ENCODE measurements at regions not wholly inside any gene's neighbourhood (a gene's known extent, or its start where the extent isn't known, plus 50 kb on each side); places are given as distances from the start of the nearest gene placed in this dataset.
"Not testable (repeated sequence)": the region's sequence is repeated elsewhere in the genome, so short reads cannot be mapped to it uniquely, and the experiment has no call there.

- DNase-seq (ENCODE audit: low spot score): no peak
These were observed 944.5 kb downstream of the KCNT2 start for GRCh38 chr1:195663549-195664280.

GRCh38 chr1:195656780-195657179, 951.5 kb downstream of the KCNT2 start:
- DNase-seq (ENCODE audit: low spot score): no peak

- not testable (repeated sequence) for DNase-seq (ENCODE audit: low spot score)
These were observed 959.4 kb downstream of the KCNT2 start for GRCh38 chr1:195648875-195649274.

GRCh38 chr1:195637539-195637938, 970.7 kb downstream of the KCNT2 start:
- no peak for DNase-seq (ENCODE audit: low spot score)

- no peak for DNase-seq (ENCODE audit: low spot score)
These were observed 990.0 kb downstream of the KCNT2 start for GRCh38 chr1:195618287-195618686.

- no peak for DNase-seq (ENCODE audit: low spot score)
These were observed 991.1 kb downstream of the KCNT2 start for GRCh38 chr1:195617106-195617505.

GRCh38 chr1:195608883-195609282, 999.4 kb downstream of the KCNT2 start:
- no peak for DNase-seq (ENCODE audit: low spot score)

- DNase-seq (ENCODE audit: low spot score): no peak
These were observed 1001.8 kb downstream of the KCNT2 start for GRCh38 chr1:195606483-195606882.

GRCh38 chr1:195604287-195604686, 1004.0 kb downstream of the KCNT2 start:
- DNase-seq (ENCODE audit: low spot score): no peak

GRCh38 chr1:195597891-195598290, 1010.3 kb downstream of the KCNT2 start:
- DNase-seq (ENCODE audit: low spot score): no peak

GRCh38 chr1:195594773-195595172, 1013.5 kb downstream of the KCNT2 start:
- no peak for DNase-seq (ENCODE audit: low spot score)

GRCh38 chr1:195594322-195594721, 1013.9 kb downstream of the KCNT2 start:
- DNase-seq (ENCODE audit: low spot score): no peak

- no peak for DNase-seq (ENCODE audit: low spot score)
These were observed 1016.1 kb downstream of the KCNT2 start for GRCh38 chr1:195591917-195592672.

- DNase-seq (ENCODE audit: low spot score): no peak
These were observed 1017.6 kb downstream of the KCNT2 start for GRCh38 chr1:195590649-195591048.

- no peak for DNase-seq (ENCODE audit: low spot score)
These were observed 1023.2 kb downstream of the KCNT2 start for GRCh38 chr1:195584870-195585624.

- no peak for DNase-seq (ENCODE audit: low spot score)
These were observed 1027.3 kb downstream of the KCNT2 start for GRCh38 chr1:195580988-195581387.

GRCh38 chr1:195577748-195578147, 1030.5 kb downstream of the KCNT2 start:
- DNase-seq (ENCODE audit: low spot score): no peak

GRCh38 chr1:195576641-195577040, 1031.6 kb downstream of the KCNT2 start:
- no peak for DNase-seq (ENCODE audit: low spot score)

- DNase-seq (ENCODE audit: low spot score): no peak
These were observed 1033.7 kb downstream of the KCNT2 start for GRCh38 chr1:195574511-195574910.

GRCh38 chr1:195569934-195570333, 1038.3 kb downstream of the KCNT2 start:
- DNase-seq (ENCODE audit: low spot score): no peak

- DNase-seq (ENCODE audit: low spot score): no peak
These were observed 1039.9 kb downstream of the KCNT2 start for GRCh38 chr1:195568389-195568788.

- no peak for DNase-seq (ENCODE audit: low spot score)
These were observed 1046.2 kb downstream of the KCNT2 start for GRCh38 chr1:195562074-195562473.
